H9 (cell line): ENCODE measurements at regions not wholly inside any gene's neighbourhood (a gene's known extent, or its start where the extent isn't known, plus 50 kb on each side); places are given as distances from the start of the nearest gene placed in this dataset.

Experiments
- DNase-seq: peaks from one replicate; pipeline ENCODE4 v3.0.0-alpha.2; 2017
- H2AFZ ChIP-seq: one replicate; pipeline ENCODE4 v1.6.1; 2013; ENCODE audit warnings: mild to moderate bottlenecking, low read length, control low read depth, moderate library complexity
- H2AK5ac ChIP-seq: 2 replicates; pipeline ENCODE4 v1.6.1; 2013; ENCODE audit warnings: low read length, control low read depth, mixed read lengths; ENCODE audit not compliant: insufficient read length
- H2BK120ac ChIP-seq: one replicate; pipeline ENCODE4 v1.6.1; 2013; ENCODE audit warnings: low read depth, mild to moderate bottlenecking, low read length, control low read depth, inconsistent platforms; ENCODE audit not compliant: poor library complexity, severe bottlenecking
- H2BK12ac ChIP-seq: 2 replicates; pipeline ENCODE4 v1.6.1; 2013; ENCODE audit warnings: low read length, control low read depth, mixed read lengths, low read depth; ENCODE audit not compliant: insufficient read length
- H2BK15ac ChIP-seq: 2 replicates; pipeline ENCODE4 v1.6.1; 2013; ENCODE audit warnings: low read depth, low read length, control low read depth
- H2BK20ac ChIP-seq: one replicate; pipeline ENCODE4 v1.6.1; 2013; ENCODE audit warnings: low read depth, mild to moderate bottlenecking, low read length, control low read depth, inconsistent platforms; ENCODE audit not compliant: poor library complexity, severe bottlenecking
- H2BK5ac ChIP-seq: 2 replicates; pipeline ENCODE4 v1.6.1; 2013; ENCODE audit warnings: low read length, control low read depth, mixed read lengths; ENCODE audit not compliant: insufficient read length
- H3K14ac ChIP-seq: 2 replicates; pipeline ENCODE4 v1.6.1; 2013; ENCODE audit warnings: low read length, control low read depth; ENCODE audit not compliant: insufficient read depth
- H3K18ac ChIP-seq: 2 replicates; pipeline ENCODE4 v1.6.1; 2013; ENCODE audit warnings: low read depth, mild to moderate bottlenecking, mixed read lengths, low read length, control low read depth; ENCODE audit not compliant: insufficient read length
- H3K23ac ChIP-seq: 2 replicates; pipeline ENCODE4 v1.6.1; 2013; ENCODE audit warnings: low read length, control low read depth, mixed read lengths, low read depth; ENCODE audit not compliant: insufficient read length
- H3K23me2 ChIP-seq: 2 replicates; pipeline ENCODE4 v1.6.1; 2013; ENCODE audit warnings: low read depth, mild to moderate bottlenecking, mixed read lengths, low read length, control low read depth; ENCODE audit not compliant: insufficient read length, poor library complexity, severe bottlenecking
- H3K27ac ChIP-seq: 2 replicates; pipeline ENCODE4 v1.5.1; 2013; ENCODE audit warnings: low read length, control low read depth, mixed read lengths, low read depth; ENCODE audit not compliant: insufficient read length
- H3K27me3 ChIP-seq: 2 replicates; pipeline ENCODE4 v1.6.1; 2013; ENCODE audit warnings: low read length, control low read depth, inconsistent platforms; ENCODE audit not compliant: insufficient read depth
- H3K4ac ChIP-seq: 2 replicates; pipeline ENCODE4 v1.6.1; 2013; ENCODE audit warnings: low read depth, mild to moderate bottlenecking, control low read depth, inconsistent platforms, low read length, moderate library complexity
- H3K4me1 ChIP-seq: 2 replicates; pipeline ENCODE4 v1.6.1; 2013; ENCODE audit warnings: low read length, control low read depth, inconsistent platforms; ENCODE audit not compliant: insufficient read depth
- H3K4me2 ChIP-seq: 2 replicates; pipeline ENCODE4 v1.6.1; 2013; ENCODE audit warnings: low read length, control low read depth, mixed read lengths; ENCODE audit not compliant: insufficient read length, insufficient read depth
- H3K56ac ChIP-seq: 2 replicates; pipeline ENCODE4 v1.6.1; 2013; ENCODE audit warnings: low read depth, mild to moderate bottlenecking, mixed read lengths, low read length, control low read depth; ENCODE audit not compliant: insufficient read length
- H3K79me1 ChIP-seq: 2 replicates; pipeline ENCODE4 v1.6.1; 2013; ENCODE audit warnings: low read depth, mild to moderate bottlenecking, moderate library complexity, low read length, control low read depth, inconsistent platforms; ENCODE audit not compliant: insufficient read depth, poor library complexity, severe bottlenecking
- H3K79me2 ChIP-seq: 2 replicates; pipeline ENCODE4 v1.6.1; 2013; ENCODE audit warnings: low read length, control low read depth, inconsistent platforms; ENCODE audit not compliant: insufficient read depth
- H3K9ac ChIP-seq: 2 replicates; pipeline ENCODE4 v1.6.1; 2013; ENCODE audit warnings: low read length, control low read depth, mixed read lengths; ENCODE audit not compliant: insufficient read length; ENCODE audit errors: extremely low read depth
- H3K9me3 ChIP-seq: one replicate; pipeline ENCODE4 v1.6.1; 2013; ENCODE audit warnings: low read depth, low read length, inconsistent platforms; ENCODE audit not compliant: control insufficient read depth
- H3T11ph ChIP-seq: one replicate; pipeline ENCODE4 v1.6.1; 2013; ENCODE audit warnings: mild to moderate bottlenecking, low read length, control low read depth, inconsistent platforms
- H4K20me1 ChIP-seq: one replicate; pipeline ENCODE4 v1.6.1; 2013; ENCODE audit not compliant: control insufficient read depth, insufficient read length, insufficient read depth
- H4K5ac ChIP-seq: 2 replicates; pipeline ENCODE4 v1.6.1; 2013; ENCODE audit warnings: low read depth, mild to moderate bottlenecking, mixed read lengths, low read length, control low read depth; ENCODE audit not compliant: insufficient read length
- H4K8ac ChIP-seq: replicated peaks from 2 replicates; pipeline ENCODE4 v1.6.1; 2013; ENCODE audit warnings: low read length, control low read depth, mixed read lengths, low read depth; ENCODE audit not compliant: insufficient read length
- H4K91ac ChIP-seq: 2 replicates; pipeline ENCODE4 v1.6.1; 2013; ENCODE audit warnings: low read depth, mild to moderate bottlenecking, moderate library complexity, mixed read lengths, low read length, control low read depth; ENCODE audit not compliant: insufficient read length
- H3K27ac Mint-ChIP-seq, 3 experiments: 2 replicates in 2 of 3; 3 replicates in 1 of 3; pipeline ENCODE4 v1.8.0; 2020 to 2021; ENCODE audit warnings: mixed read lengths in 3 of 3, mild to moderate bottlenecking in 1 of 3, moderate library complexity in 1 of 3
- H3K27me3 Mint-ChIP-seq: 2 replicates; pipeline ENCODE4 v1.8.0; 2021; ENCODE audit warnings: low read depth, mild to moderate bottlenecking, moderate library complexity, mixed read lengths
- H3K36me3 Mint-ChIP-seq, 3 experiments: 2 replicates in 2 of 3; 3 replicates in 1 of 3; pipeline ENCODE4 v1.8.0; 2020 to 2021; ENCODE audit warnings: low read depth in 3 of 3, mixed read lengths in 3 of 3; ENCODE audit not compliant: insufficient read depth in 1 of 3
- H3K4me1 Mint-ChIP-seq, 2 experiments: 2 replicates each; pipeline ENCODE4 v1.8.0; 2020; ENCODE audit warnings: mixed read lengths in 2 of 2
- H3K4me3 Mint-ChIP-seq, 2 experiments: 2 replicates in 1 of 2; 3 replicates in 1 of 2; pipeline ENCODE4 v1.8.0; 2020 to 2021; ENCODE audit warnings: mild to moderate bottlenecking in 2 of 2, mixed read lengths in 2 of 2, moderate library complexity in 1 of 2
- H3K9me3 Mint-ChIP-seq, 2 experiments: 2 replicates in 1 of 2; 3 replicates in 1 of 2; pipeline ENCODE4 v1.8.0; 2020; ENCODE audit warnings: mild to moderate bottlenecking in 2 of 2, mixed read lengths in 2 of 2, moderate library complexity in 1 of 2
- WGBS: extraction: QIAGEN DNeasy Blood & Tissue Kit; methylation state at CpG from one replicate; pipeline ENCODE4 v1.1.7; 2013; ENCODE audit warnings: missing lambda C conversion rate, low lambda C conversion rate, mixed read lengths; ENCODE audit not compliant: insufficient read length; ENCODE audit errors: extremely low coverage; 5-methylcytosine and 5-hydroxymethylcytosine counted together
- TF ChIP-seq, protein P1 (sequence below): fragments of 200-600 bp; sonication (generic); conservative IDR thresholded peaks from 3 replicates; pipeline ENCODE4 v1.8.0; 2021; ENCODE audit warnings: antibody characterized with exemption, mild to moderate bottlenecking

DNA sequence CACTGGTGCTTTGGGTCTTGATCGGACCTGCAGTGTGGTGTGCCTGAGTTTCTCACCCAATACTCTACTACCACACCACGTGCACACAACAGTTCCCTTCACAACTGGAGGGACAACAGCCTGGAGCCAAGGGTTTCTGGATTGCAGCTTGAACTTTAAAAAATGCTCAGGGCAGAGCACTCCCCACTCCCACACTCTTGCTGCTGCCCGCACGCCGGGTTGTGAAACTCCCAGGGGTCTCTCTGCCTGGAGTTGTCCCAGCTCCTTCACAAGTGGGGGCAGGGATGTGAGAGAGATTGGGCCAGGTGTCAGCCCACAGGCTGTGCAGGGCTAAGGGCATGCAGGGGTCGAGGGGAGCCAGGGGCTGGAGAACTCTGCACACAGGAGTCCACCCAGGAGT is 89.4 kb downstream of the GALR1 start:
- no peak overlapping the region for H2BK20ac ChIP-seq
- H2BK15ac ChIP-seq, result no peak overlapping the region
- no peak overlapping the region for H4K5ac ChIP-seq
- no peak overlapping the region for H3K56ac ChIP-seq
- no peak overlapping the region for H3K9ac ChIP-seq
- H4K8ac ChIP-seq, result no peak overlapping the region
- no peaks in the 10 kb centered on the region for H3K23me2 ChIP-seq
- no peak overlapping the region for H4K91ac ChIP-seq
- no peak overlapping the region for H2BK5ac ChIP-seq
- no peak for DNase-seq
- H3K27me3 Mint-ChIP-seq, result peaks cover 14% of the 10 kb centered on the region
- no peak overlapping the region for H3T11ph ChIP-seq
- H4K20me1 ChIP-seq, result no peaks in the 10 kb centered on the region
- no peak overlapping the region for H3K27ac ChIP-seq
- no peak overlapping the region for H3K23ac ChIP-seq
- no CpG with 5 or more reads among the region's 6 CpGs for WGBS
- H3K4me1 ChIP-seq, result peaks cover 3% of the 10 kb centered on the region; the same call in 1 of the 2 replicates
- H2AFZ ChIP-seq, result no peak overlapping the region
- no peak overlapping the region for H3K18ac ChIP-seq
- no peaks in the 10 kb centered on the region for H3K27me3 ChIP-seq
- no peaks in the 10 kb centered on the region for H3K79me1 ChIP-seq
- H3K4ac ChIP-seq, result no peak overlapping the region
- H3K4me2 ChIP-seq, result no peak overlapping the region
- no peaks in the 10 kb centered on the region for H3K9me3 ChIP-seq
- no peak overlapping the region for H3K14ac ChIP-seq
- no peaks in the 10 kb centered on the region for H3K79me2 ChIP-seq
- no peak overlapping the region for H3K27ac Mint-ChIP-seq
- H3K36me3 Mint-ChIP-seq, result no peaks in the 10 kb centered on the region; a peak in 1 of 7 replicates
- peaks cover 10 to 24% of the 10 kb centered on the region in 2 experiments for H3K4me1 Mint-ChIP-seq
- TF ChIP-seq, protein P1, sequence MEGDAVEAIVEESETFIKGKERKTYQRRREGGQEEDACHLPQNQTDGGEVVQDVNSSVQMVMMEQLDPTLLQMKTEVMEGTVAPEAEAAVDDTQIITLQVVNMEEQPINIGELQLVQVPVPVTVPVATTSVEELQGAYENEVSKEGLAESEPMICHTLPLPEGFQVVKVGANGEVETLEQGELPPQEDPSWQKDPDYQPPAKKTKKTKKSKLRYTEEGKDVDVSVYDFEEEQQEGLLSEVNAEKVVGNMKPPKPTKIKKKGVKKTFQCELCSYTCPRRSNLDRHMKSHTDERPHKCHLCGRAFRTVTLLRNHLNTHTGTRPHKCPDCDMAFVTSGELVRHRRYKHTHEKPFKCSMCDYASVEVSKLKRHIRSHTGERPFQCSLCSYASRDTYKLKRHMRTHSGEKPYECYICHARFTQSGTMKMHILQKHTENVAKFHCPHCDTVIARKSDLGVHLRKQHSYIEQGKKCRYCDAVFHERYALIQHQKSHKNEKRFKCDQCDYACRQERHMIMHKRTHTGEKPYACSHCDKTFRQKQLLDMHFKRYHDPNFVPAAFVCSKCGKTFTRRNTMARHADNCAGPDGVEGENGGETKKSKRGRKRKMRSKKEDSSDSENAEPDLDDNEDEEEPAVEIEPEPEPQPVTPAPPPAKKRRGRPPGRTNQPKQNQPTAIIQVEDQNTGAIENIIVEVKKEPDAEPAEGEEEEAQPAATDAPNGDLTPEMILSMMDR, result no peak
- H3K4me3 Mint-ChIP-seq, result no peak overlapping the region
- no peak overlapping the region for H2BK12ac ChIP-seq
- no peak overlapping the region for H2AK5ac ChIP-seq
- H3K9me3 Mint-ChIP-seq, result peaks cover 5 to 7% of the 10 kb centered on the region in 2 experiments; a peak in 3 of 5 replicates
- H2BK120ac ChIP-seq, result no peak overlapping the region
